ENCODE measurements at regions not wholly inside any gene's neighbourhood (a gene's known extent, or its start where the extent isn't known, plus 50 kb on each side); places are given as distances from the start of the nearest gene placed in this dataset.

DNA sequence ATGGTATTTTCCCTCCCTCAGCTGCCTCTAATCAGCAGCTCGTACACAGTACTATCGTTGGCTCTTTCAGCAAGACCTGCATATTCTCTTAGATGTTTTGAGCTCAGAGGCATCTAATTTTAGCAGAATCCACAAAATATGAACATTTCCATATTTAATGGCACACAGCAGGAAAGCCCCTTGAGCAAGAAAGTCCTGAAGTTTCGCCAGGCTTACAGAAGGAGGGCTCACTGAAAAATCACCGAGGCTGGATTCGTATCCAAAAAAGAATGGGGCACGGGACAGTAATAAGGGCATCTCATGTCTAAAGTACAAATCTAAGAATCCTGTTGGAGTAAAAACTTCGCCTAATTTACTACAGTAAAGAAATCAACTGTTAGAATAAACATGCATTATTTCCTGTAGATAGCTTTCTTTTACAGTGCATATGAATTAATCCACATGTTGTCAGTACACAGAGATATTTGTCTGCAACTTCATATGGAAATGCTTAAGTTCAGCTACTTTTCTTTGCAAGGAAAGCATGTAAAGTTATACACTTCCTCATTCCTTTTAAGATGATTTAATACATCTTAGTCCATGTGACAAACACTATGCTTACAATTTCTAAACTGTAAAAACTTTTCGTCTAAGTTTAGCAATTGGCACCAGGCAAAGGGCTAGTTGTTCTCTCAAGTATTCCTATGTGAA lies 1205.3 kb upstream of the ADGRL4 start:
- H3K4me3 ChIP-seq: no peak overlapping the region
- no peaks in the 10 kb centered on the region for H3K9me3 ChIP-seq
- 79% methylated on average over 8 of the region's 8 CpGs for WGBS
- no peaks in the 10 kb centered on the region for H3K36me3 ChIP-seq
- no peak overlapping the region for H3K27ac ChIP-seq (replicated peaks in 1 of 4)
- peaks cover 0 to 12% (median 5%) of the 10 kb centered on the region in 4 donors for H3K4me1 ChIP-seq
- TF ChIP-seq POLR2A (IDR thresholded peaks at IDR 0.05; ENCODE audit: low read depth) (no peak), POLR2AphosphoS5 (IDR thresholded peaks at IDR 0.05) (no peak), EP300 (IDR thresholded peaks at IDR 0.05) (no peak)
- TF ChIP-seq, protein P1, sequence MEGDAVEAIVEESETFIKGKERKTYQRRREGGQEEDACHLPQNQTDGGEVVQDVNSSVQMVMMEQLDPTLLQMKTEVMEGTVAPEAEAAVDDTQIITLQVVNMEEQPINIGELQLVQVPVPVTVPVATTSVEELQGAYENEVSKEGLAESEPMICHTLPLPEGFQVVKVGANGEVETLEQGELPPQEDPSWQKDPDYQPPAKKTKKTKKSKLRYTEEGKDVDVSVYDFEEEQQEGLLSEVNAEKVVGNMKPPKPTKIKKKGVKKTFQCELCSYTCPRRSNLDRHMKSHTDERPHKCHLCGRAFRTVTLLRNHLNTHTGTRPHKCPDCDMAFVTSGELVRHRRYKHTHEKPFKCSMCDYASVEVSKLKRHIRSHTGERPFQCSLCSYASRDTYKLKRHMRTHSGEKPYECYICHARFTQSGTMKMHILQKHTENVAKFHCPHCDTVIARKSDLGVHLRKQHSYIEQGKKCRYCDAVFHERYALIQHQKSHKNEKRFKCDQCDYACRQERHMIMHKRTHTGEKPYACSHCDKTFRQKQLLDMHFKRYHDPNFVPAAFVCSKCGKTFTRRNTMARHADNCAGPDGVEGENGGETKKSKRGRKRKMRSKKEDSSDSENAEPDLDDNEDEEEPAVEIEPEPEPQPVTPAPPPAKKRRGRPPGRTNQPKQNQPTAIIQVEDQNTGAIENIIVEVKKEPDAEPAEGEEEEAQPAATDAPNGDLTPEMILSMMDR (IDR thresholded peaks at IDR 0.05): no peak
- no peaks in the 10 kb centered on the region for H3K27me3 ChIP-seq
- intact Hi-C loops (cut with DNase I): no loop called here
- DNase-seq (ENCODE audit: extremely low spot score): no peak

DNA sequence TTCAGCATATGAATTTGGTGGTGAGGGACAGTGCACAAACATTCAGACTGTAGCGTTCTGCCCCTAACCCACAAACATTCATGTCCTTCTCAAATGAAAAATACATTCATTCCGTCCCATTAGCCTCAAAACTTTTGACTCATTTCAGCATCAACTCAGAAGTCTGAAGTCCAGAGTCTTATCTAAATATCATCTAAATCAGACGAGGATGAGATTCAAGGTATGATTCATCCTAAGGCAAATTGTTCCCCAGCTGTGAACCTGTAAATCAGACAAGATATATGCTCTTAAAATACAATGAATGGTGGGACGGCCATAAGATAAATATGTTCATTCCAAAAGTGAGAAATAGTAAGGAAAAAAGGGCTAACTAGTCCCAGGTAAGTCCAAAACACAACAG lies 1195.6 kb upstream of the ADGRL4 start:
- no peaks in the 10 kb centered on the region for H3K27me3 ChIP-seq
- no peaks in the 10 kb centered on the region for H3K9me3 ChIP-seq
- H3K27ac ChIP-seq (replicated peaks in 1 of 4): no peak overlapping the region
- DNase-seq (ENCODE audit: extremely low spot score): no peak
- H3K36me3 ChIP-seq: no peaks in the 10 kb centered on the region
- no peak overlapping the region for H3K4me3 ChIP-seq
- TF ChIP-seq, protein P1 (IDR thresholded peaks at IDR 0.05): no peak
- TF ChIP-seq POLR2A (IDR thresholded peaks at IDR 0.05; ENCODE audit: low read depth): no peak
- no peak for TF ChIP-seq POLR2AphosphoS5 (IDR thresholded peaks at IDR 0.05)
- TF ChIP-seq EP300 (IDR thresholded peaks at IDR 0.05): no peak
- peaks cover 0 to 24% (median 2%) of the 10 kb centered on the region in 4 donors for H3K4me1 ChIP-seq
- 85% methylated on average over 4 of the region's 4 CpGs for WGBS
- intact Hi-C loops (cut with DNase I): no loop called here

DNA sequence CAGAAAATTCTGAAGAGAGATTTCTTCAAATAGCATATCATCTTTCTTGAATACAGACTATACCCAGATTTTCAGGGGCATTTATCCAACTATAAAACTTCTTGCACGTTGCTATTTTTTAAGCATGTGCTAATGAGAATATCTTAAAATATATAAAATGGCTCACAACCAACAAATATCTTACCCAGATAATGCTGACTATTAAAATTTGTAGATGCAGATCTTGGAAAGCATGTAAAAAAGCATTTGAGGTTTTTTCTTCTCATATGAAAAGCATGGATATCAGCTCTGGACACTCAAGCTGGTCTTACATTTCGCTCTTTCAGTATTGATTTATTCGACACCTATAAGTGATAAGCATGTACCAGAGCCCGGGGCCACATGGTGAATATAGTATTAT lies 1187.7 kb upstream of the ADGRL4 start:
- no peak for TF ChIP-seq POLR2AphosphoS5 (IDR thresholded peaks at IDR 0.05)
- no peak for TF ChIP-seq POLR2A (IDR thresholded peaks at IDR 0.05; ENCODE audit: low read depth)
- TF ChIP-seq EP300 (IDR thresholded peaks at IDR 0.05): no peak
- TF ChIP-seq, protein P1 (IDR thresholded peaks at IDR 0.05): no peak

DNA sequence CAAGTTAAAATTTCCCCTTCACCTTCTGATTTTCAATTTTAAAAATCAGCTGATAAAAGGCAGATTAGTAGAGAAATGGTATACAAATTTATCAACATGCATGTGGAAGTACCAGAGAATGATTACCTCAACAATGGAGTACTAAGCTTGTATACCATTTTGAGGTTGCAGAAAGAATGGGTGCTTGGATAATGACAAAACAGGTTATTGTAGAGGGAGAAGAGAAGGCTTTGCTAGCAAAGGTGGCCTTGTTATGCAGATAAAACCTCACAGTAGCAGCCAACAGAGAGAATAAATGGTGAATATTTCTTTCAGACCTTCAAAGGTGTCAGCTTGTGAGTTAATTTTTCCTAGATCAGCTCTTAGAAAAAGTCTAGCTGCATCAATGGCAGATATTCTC lies 1174.9 kb upstream of the ADGRL4 start:
- no peaks in the 10 kb centered on the region for H3K4me1 ChIP-seq
- H3K4me3 ChIP-seq: no peak overlapping the region
- no peaks in the 10 kb centered on the region for H3K36me3 ChIP-seq
- peaks cover 0 to 9% (median 2%) of the 10 kb centered on the region in 4 donors for H3K9me3 ChIP-seq
- H3K27ac ChIP-seq (replicated peaks in 1 of 4): no peak overlapping the region
- no peak for DNase-seq (ENCODE audit: extremely low spot score)
- TF ChIP-seq, protein P1 (IDR thresholded peaks at IDR 0.05): no peak
- TF ChIP-seq POLR2AphosphoS5 (IDR thresholded peaks at IDR 0.05) (no peak), POLR2A (IDR thresholded peaks at IDR 0.05; ENCODE audit: low read depth) (no peak), EP300 (IDR thresholded peaks at IDR 0.05) (no peak)
- H3K27me3 ChIP-seq: no peaks in the 10 kb centered on the region
- intact Hi-C loops (cut with DNase I): no loop called here

More for the DNA sequence above, 1187.7 kb upstream of the ADGRL4 start:
- WGBS: 95% methylated on average over 4 of the region's 4 CpGs
- no peak overlapping the region for H3K27ac ChIP-seq (replicated peaks in 1 of 4)
- H3K36me3 ChIP-seq: no peaks in the 10 kb centered on the region
- H3K9me3 ChIP-seq: no peaks in the 10 kb centered on the region
- H3K4me1 ChIP-seq: peaks cover 0 to 9% (median 2%) of the 10 kb centered on the region in 4 donors
- intact Hi-C loops (cut with DNase I): no loop called here
- no peaks in the 10 kb centered on the region for H3K27me3 ChIP-seq
- H3K4me3 ChIP-seq: no peak overlapping the region
- DNase-seq (ENCODE audit: extremely low spot score): no peak

DNA sequence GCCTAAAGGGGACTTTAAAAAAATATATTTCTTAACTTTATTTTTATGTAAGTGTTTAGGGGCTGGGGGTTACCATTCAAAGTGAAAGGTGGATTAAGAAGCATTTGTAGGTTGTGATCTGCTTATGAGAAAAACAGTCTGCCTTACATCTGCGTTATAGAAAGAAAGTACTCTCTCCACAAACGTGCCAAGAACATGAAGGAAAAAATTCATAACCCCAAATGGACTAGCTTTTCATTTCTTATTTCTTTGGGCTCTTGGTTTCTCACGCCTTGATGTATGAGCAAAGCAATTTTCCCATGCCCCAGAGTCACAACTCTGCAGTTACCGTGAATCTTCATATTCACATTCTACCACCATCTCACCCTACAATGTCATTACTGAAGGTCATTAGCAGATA lies 1165.1 kb upstream of the ADGRL4 start:
- H3K4me3 ChIP-seq: no peak overlapping the region
- TF ChIP-seq, protein P1 (IDR thresholded peaks at IDR 0.05): no peak
- TF ChIP-seq EP300 (IDR thresholded peaks at IDR 0.05): no peak
- TF ChIP-seq POLR2AphosphoS5 (IDR thresholded peaks at IDR 0.05): no peak
- TF ChIP-seq POLR2A (IDR thresholded peaks at IDR 0.05; ENCODE audit: low read depth): no peak
- DNase-seq (ENCODE audit: extremely low spot score): no peak
- WGBS: 71% methylated on average over 4 of the region's 4 CpGs
- intact Hi-C loops (cut with DNase I): no loop called here
- no peaks in the 10 kb centered on the region for H3K27me3 ChIP-seq
- no peak overlapping the region for H3K27ac ChIP-seq (replicated peaks in 1 of 4)
- peaks cover 0 to 11% (median 9%) of the 10 kb centered on the region in 4 donors for H3K4me1 ChIP-seq
- H3K9me3 ChIP-seq: peaks cover 0 to 6% (median 0%) of the 10 kb centered on the region in 4 donors
- H3K36me3 ChIP-seq: no peaks in the 10 kb centered on the region
